ENCODE measurements at regions not wholly inside any gene's neighbourhood (a gene's known extent, or its start where the extent isn't known, plus 50 kb on each side); places are given as distances from the start of the nearest gene placed in this dataset.

DNA sequence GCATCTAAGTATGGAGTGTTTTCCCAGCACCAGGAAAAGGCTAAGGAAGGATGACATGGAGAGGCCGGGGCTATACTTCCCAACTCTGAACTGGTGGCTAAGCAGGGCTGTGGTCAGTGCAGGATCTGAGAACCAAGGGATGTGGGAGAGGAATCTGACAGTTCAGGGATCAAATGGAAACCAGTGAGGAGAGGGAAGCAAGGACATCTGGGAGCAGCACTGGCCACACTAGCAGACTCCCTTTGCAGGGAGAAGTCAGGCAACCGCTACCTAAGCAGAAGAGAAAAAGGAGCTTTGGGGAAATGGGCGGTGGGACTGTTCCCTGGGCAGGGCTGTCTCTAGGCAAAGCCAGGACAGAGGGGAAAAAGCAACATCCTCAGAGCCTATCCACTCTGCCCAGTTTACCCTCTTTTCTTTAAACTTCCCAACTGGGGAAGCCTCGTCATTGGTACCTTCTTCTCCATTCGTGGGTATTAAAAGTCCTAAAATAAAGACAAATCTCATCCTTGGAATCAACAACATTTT, 105.8 kb upstream of the MEIS1 start:
- Histone ChIP-seq H3K9ac (no peak overlapping the region), H3K27me3 (ENCODE audit: insufficient read depth) (no peaks in the 10 kb centered on the region; the same call in 1 of the 2 replicates), H3K9me2 (no peaks in the 10 kb centered on the region), H3K27ac (ENCODE audit: low read depth in 2 of 2, low read length in 1 of 2) (no peak overlapping the region), H3K4me3 (ENCODE audit: low read depth in 2 of 2, low read length in 1 of 2) (no peak overlapping the region), H3K4me1 (ENCODE audit: control insufficient read depth in 1 of 2, insufficient read depth in 2 of 2, low read depth in 1 of 2, low read length in 1 of 2) (peaks cover 0 to 4% of the 10 kb centered on the region in 2 experiments; a peak in 2 of 4 replicates), H4K20me1 (ENCODE audit: insufficient read depth) (no peaks in the 10 kb centered on the region), H3F3A (replicated peaks; ENCODE audit: insufficient read depth) (no peaks in the 10 kb centered on the region), H3K9me3 (no peaks in the 10 kb centered on the region), H3K4me2 (no peak overlapping the region), H3K79me2 (ENCODE audit: insufficient read depth) (no peaks in the 10 kb centered on the region), H2AFZ (ENCODE audit: low read depth) (no peak overlapping the region), H3K36me3 (replicated peaks in 1 of 2; ENCODE audit: control insufficient read depth in 1 of 2, insufficient read depth in 2 of 2, low read length in 1 of 2) (no peaks in the 10 kb centered on the region)
- TF ChIP-seq FOXJ3 (CRISPR knock-in tag; IDR thresholded peaks at IDR 0.05): no peak
- no peak for TF ChIP-seq SMC3 (IDR thresholded peaks at IDR 0.05; ENCODE audit: low read depth, low read length)
- no peak for TF ChIP-seq EP300 (IDR thresholded peaks at IDR 0.05; ENCODE audit: borderline replicate concordance in 1 of 2, low read depth in 1 of 2, low read length in 1 of 2)
- TF ChIP-seq POLR2AphosphoS5 (IDR thresholded peaks at IDR 0.05; ENCODE audit: low read depth, low read length): no peak
- no peak for TF ChIP-seq RAD21 (IDR thresholded peaks at IDR 0.05; ENCODE audit: low read length)
- no peak for TF ChIP-seq TAF1 (IDR thresholded peaks at IDR 0.05; ENCODE audit: borderline replicate concordance, low read depth, low read length)
- TF ChIP-seq GATA2 (CRISPR knock-in tag; IDR thresholded peaks at IDR 0.05): no peak
- TF ChIP-seq FOSL2 (IDR thresholded peaks at IDR 0.05; ENCODE audit: borderline replicate concordance, low read depth): no peak
- no peak for TF ChIP-seq YY1 (IDR thresholded peaks at IDR 0.05; ENCODE audit: low read depth)
- TF ChIP-seq NRF1 (IDR thresholded peaks at IDR 0.05; ENCODE audit: low read depth, low read length): no peak
- no peak for TF ChIP-seq TCF12 (IDR thresholded peaks at IDR 0.05)
- TF ChIP-seq MXI1 (IDR thresholded peaks at IDR 0.05; ENCODE audit: low read depth, low read length): no peak
- TF ChIP-seq RXRA (IDR thresholded peaks at IDR 0.05; ENCODE audit: borderline replicate concordance, low read depth): no peak
- no peak for TF ChIP-seq RCOR1 (IDR thresholded peaks at IDR 0.05; ENCODE audit: low read length)
- TF ChIP-seq USF2 (IDR thresholded peaks at IDR 0.05; ENCODE audit: borderline replicate concordance, low read depth, low read length): no peak
- no peak for TF ChIP-seq GABPA (IDR thresholded peaks at IDR 0.05; ENCODE audit: low read depth)
- TF ChIP-seq EZH2phosphoT487 (IDR thresholded peaks at IDR 0.05; ENCODE audit: borderline replicate concordance, low read depth): no peak
- TF ChIP-seq REST (IDR thresholded peaks at IDR 0.05; ENCODE audit: low read depth, low read length): no peak
- no peak for DNase-seq
- POLR2A ChIA-PET: no interaction called here
- CTCF ChIA-PET: interaction anchor here (0.7 kb wide), 1 partner anchor 81 kb away, joined by 3 read pairs; no protein-coding TSS in a partner anchor
- WGBS (ENCODE audit: low lambda C conversion rate): 28% methylated on average over 5 of the region's 5 CpGs
